ENCODE measurements at regions not wholly inside any gene's neighbourhood (a gene's known extent, or its start where the extent isn't known, plus 50 kb on each side); places are given as distances from the start of the nearest gene placed in this dataset.

DNA sequence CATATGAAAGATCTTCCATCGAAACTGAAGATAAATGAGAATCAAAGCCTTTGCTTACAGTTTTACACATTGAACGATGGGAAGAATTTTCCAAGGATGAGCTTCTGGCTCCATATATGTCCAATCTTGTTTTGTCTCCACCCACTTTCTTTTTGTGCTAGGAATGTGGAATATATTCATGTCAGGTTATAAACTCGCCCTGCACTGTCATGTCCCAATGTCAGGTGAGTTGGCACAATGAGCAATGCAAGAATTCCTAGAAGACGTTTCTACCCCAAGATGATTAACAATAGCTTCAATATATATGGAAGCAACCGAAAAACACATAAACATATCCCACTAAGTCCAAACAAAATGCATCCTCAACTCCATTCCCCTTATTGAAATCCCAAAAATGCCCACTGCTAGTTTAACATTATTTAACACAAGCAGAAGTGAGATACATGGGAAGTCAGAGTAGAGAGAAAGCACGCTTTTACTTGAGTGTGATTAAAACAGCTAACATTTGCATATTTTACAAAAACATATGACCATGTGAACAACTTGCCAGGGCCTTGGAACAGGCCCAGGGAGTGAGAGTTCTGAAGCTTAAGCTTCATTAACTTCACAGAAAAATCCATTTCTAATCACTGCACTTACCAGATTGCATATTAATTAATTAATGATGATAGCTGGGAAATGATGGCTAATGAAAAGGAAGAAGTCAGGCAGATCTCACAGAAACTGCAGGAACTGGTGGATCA, 233.9 kb downstream of the GXYLT1 start:
- Histone ChIP-seq H3K27me3 (ENCODE audit: low read depth) (no peaks in the 10 kb centered on the region), H3K36me3 (no peaks in the 10 kb centered on the region), H3K4me1 (no peaks in the 10 kb centered on the region), H3K27ac (replicated peaks) (no peak overlapping the region), H3K9me3 (replicated peaks) (no peaks in the 10 kb centered on the region), H3K4me3 (no peak overlapping the region)
- TF ChIP-seq, protein P1, sequence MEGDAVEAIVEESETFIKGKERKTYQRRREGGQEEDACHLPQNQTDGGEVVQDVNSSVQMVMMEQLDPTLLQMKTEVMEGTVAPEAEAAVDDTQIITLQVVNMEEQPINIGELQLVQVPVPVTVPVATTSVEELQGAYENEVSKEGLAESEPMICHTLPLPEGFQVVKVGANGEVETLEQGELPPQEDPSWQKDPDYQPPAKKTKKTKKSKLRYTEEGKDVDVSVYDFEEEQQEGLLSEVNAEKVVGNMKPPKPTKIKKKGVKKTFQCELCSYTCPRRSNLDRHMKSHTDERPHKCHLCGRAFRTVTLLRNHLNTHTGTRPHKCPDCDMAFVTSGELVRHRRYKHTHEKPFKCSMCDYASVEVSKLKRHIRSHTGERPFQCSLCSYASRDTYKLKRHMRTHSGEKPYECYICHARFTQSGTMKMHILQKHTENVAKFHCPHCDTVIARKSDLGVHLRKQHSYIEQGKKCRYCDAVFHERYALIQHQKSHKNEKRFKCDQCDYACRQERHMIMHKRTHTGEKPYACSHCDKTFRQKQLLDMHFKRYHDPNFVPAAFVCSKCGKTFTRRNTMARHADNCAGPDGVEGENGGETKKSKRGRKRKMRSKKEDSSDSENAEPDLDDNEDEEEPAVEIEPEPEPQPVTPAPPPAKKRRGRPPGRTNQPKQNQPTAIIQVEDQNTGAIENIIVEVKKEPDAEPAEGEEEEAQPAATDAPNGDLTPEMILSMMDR (IDR thresholded peaks at IDR 0.05; ENCODE audit: borderline replicate concordance) = no peak
- intact Hi-C loops (cut with micrococcal nuclease) = no loop called here
- DNase-seq = no peak

- H3K27me3 ChIP-seq (ENCODE audit: low read depth) = no peaks in the 10 kb centered on the region
- no peak for DNase-seq
These were observed 236.5 kb downstream of the GXYLT1 start for GRCh38 chr12:41908206-41908605.

DNA sequence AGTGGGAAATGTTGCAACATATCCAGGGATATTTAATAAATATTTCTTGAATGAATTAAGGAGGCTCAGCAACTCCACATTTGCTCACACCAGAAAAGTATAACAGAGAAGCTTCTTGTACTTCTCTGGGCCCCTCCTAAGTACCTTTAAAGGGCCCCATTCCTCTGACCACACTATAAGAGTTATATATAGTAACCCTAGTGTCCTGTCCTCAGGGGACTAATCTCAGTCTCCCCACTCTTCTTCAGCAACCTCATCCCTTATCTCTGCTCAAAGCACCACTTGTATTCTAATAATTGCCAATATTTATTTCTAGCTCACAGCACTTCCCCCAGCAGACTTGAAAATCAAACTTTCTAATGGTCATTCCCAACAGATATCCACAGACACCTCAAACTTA, 237.1 kb downstream of the GXYLT1 start:
- Histone ChIP-seq H3K36me3 (no peaks in the 10 kb centered on the region), H3K4me3 (no peak overlapping the region), H3K4me1 (no peaks in the 10 kb centered on the region), H3K27ac (replicated peaks) (no peak overlapping the region), H3K27me3 (ENCODE audit: low read depth) (no peaks in the 10 kb centered on the region), H3K9me3 (replicated peaks) (no peaks in the 10 kb centered on the region)
- DNase-seq = no peak
- TF ChIP-seq, protein P1 (IDR thresholded peaks at IDR 0.05; ENCODE audit: borderline replicate concordance) = no peak
- intact Hi-C loops (cut with micrococcal nuclease) = no loop called here

More at GRCh38 chr12:41908206-41908605, 236.5 kb downstream of the GXYLT1 start:
- H3K36me3 ChIP-seq = no peaks in the 10 kb centered on the region
- H3K9me3 ChIP-seq (replicated peaks) = no peaks in the 10 kb centered on the region
- TF ChIP-seq, protein P1 (IDR thresholded peaks at IDR 0.05; ENCODE audit: borderline replicate concordance) = no peak
- H3K27ac ChIP-seq (replicated peaks) = no peak overlapping the region
- no peaks in the 10 kb centered on the region for H3K4me1 ChIP-seq
- intact Hi-C loops (cut with micrococcal nuclease) = no loop called here
- H3K4me3 ChIP-seq = no peak overlapping the region

DNA sequence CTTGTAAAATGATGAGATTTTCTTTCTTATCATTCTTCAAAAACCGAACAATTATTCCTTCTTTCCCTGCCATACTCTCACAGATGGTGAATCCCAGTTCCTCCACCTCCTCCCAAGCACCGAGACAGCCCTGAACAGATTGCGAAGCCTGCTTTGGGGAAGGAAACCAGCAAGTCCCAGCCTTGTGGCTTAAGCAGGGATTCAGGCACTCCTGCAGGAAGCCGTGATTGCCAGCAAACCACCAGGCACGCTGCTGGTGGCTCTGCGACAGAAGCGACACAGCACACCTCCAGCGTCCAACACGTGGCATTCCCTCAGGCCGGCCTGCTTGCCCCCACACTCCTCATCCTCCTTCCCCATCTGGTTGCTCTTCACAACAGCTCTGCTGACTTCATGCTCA, 237.7 kb downstream of the GXYLT1 start:
- no peak overlapping the region for H3K27ac ChIP-seq (replicated peaks)
- H3K9me3 ChIP-seq (replicated peaks) = no peaks in the 10 kb centered on the region
- H3K36me3 ChIP-seq = no peaks in the 10 kb centered on the region
- DNase-seq = no peak
- no peaks in the 10 kb centered on the region for H3K4me1 ChIP-seq
- TF ChIP-seq, protein P1 (IDR thresholded peaks at IDR 0.05; ENCODE audit: borderline replicate concordance) = no peak
- H3K4me3 ChIP-seq = no peak overlapping the region
- intact Hi-C loops (cut with micrococcal nuclease) = no loop called here
- no peaks in the 10 kb centered on the region for H3K27me3 ChIP-seq (ENCODE audit: low read depth)

GRCh38 chr12:41905759-41906297, 238.8 kb downstream of the GXYLT1 start:
- no peaks in the 10 kb centered on the region for H3K9me3 ChIP-seq (replicated peaks)
- TF ChIP-seq, protein P1 (IDR thresholded peaks at IDR 0.05; ENCODE audit: borderline replicate concordance) = no peak
- no peaks in the 10 kb centered on the region for H3K4me1 ChIP-seq
- H3K36me3 ChIP-seq = no peaks in the 10 kb centered on the region
- no peaks in the 10 kb centered on the region for H3K27me3 ChIP-seq (ENCODE audit: low read depth)
- H3K27ac ChIP-seq (replicated peaks) = no peak overlapping the region
- no peak for DNase-seq
- no peak overlapping the region for H3K4me3 ChIP-seq
- intact Hi-C loops (cut with micrococcal nuclease) = no loop called here
